GM06990 (cell line): ENCODE measurements at regions not wholly inside any gene's neighbourhood (a gene's known extent, or its start where the extent isn't known, plus 50 kb on each side); places are given as distances from the start of the nearest gene placed in this dataset.

Experiments used
- DNase-seq: peaks from one replicate; pipeline ENCODE4 v3.0.0-alpha.2; 2011; ENCODE audit not compliant: insufficient read length; ENCODE audit errors: extremely low read depth
- H3K27me3 ChIP-seq: replicated peaks from 2 replicates; pipeline ENCODE4 v1.6.0; 2011; ENCODE audit warnings: low read length; ENCODE audit not compliant: control insufficient read depth, insufficient read depth
- H3K36me3 ChIP-seq: 2 replicates; pipeline ENCODE4 v1.5.1; 2011; ENCODE audit warnings: low read length; ENCODE audit not compliant: control insufficient read depth, insufficient read depth
- H3K4me3 ChIP-seq: replicated peaks from 2 replicates; pipeline ENCODE4 v1.5.1; 2011; ENCODE audit warnings: low read depth, mild to moderate bottlenecking, control low read depth, low read length
- CTCF ChIP-seq: IDR thresholded peaks from 2 replicates; pipeline ENCODE4 v1.5.1; 2011; ENCODE audit warnings: low read length, control low read depth, mild to moderate bottlenecking, inconsistent platforms; ENCODE audit not compliant: insufficient read depth, poor library complexity, severe bottlenecking

GRCh38 chr5:145697251-145697990 is 137.7 kb downstream of the PRELID2 start:
- TF ChIP-seq CTCF = peak; percentile 64
- Histone ChIP-seq H3K27me3 (no peaks in the 10 kb centered on the region), H3K36me3 (no peaks in the 10 kb centered on the region), H3K4me3 (no peak overlapping the region)
- DNase-seq = peak; percentile 3

- Histone ChIP-seq H3K27me3 (no peaks in the 10 kb centered on the region; the same call in 1 of the 2 replicates), H3K36me3 (no peaks in the 10 kb centered on the region), H3K4me3 (no peak overlapping the region)
- TF ChIP-seq CTCF = no peak
- no peak for DNase-seq
These were observed 145.9 kb downstream of the PRELID2 start for GRCh38 chr5:145689235-145689634.

GRCh38 chr5:145687943-145688342 is 147.2 kb downstream of the PRELID2 start:
- DNase-seq = no peak
- H3K27me3 ChIP-seq = no peaks in the 10 kb centered on the region; the same call in 1 of the 2 replicates
- no peak for TF ChIP-seq CTCF
- no peak overlapping the region for H3K4me3 ChIP-seq
- H3K36me3 ChIP-seq = no peaks in the 10 kb centered on the region

- DNase-seq = no peak
- Histone ChIP-seq H3K4me3 (no peak overlapping the region), H3K36me3 (no peaks in the 10 kb centered on the region), H3K27me3 (no peaks in the 10 kb centered on the region)
- TF ChIP-seq CTCF = no peak
These were observed 149.7 kb downstream of the PRELID2 start for GRCh38 chr5:145685417-145685816.

GRCh38 chr5:145683431-145683830 is 151.7 kb downstream of the PRELID2 start:
- no peak for DNase-seq
- H3K4me3 ChIP-seq = no peak overlapping the region
- H3K36me3 ChIP-seq = no peaks in the 10 kb centered on the region
- no peaks in the 10 kb centered on the region for H3K27me3 ChIP-seq
- TF ChIP-seq CTCF = no peak
